ENCODE measurements at regions not wholly inside any gene's neighbourhood (a gene's known extent, or its start where the extent isn't known, plus 50 kb on each side); places are given as distances from the start of the nearest gene placed in this dataset.
"Not testable (repeated sequence)": the region's sequence is repeated elsewhere in the genome, so short reads cannot be mapped to it uniquely, and the experiment has no call there.

DNA sequence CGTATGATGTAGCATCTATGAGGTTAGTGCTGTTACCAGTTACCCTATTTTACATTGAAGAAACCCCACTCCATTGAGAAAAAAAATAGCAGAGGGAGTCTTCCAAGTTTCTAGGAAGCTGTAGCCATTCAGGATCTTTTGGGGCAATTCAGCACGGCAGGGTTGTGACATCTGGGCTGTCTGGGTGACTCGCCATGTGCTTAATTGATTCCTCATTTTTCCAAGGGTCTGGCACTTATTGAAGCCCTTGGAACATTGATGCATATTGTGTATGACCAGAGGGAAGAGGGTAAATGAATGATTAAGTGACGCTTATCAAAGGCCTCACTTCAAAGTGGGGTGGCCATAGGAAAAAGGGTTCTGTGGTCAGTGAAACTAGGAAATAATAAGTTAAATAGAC lies 248.7 kb downstream of the ARHGAP12 start:
- DNase-seq: no peak

DNA sequence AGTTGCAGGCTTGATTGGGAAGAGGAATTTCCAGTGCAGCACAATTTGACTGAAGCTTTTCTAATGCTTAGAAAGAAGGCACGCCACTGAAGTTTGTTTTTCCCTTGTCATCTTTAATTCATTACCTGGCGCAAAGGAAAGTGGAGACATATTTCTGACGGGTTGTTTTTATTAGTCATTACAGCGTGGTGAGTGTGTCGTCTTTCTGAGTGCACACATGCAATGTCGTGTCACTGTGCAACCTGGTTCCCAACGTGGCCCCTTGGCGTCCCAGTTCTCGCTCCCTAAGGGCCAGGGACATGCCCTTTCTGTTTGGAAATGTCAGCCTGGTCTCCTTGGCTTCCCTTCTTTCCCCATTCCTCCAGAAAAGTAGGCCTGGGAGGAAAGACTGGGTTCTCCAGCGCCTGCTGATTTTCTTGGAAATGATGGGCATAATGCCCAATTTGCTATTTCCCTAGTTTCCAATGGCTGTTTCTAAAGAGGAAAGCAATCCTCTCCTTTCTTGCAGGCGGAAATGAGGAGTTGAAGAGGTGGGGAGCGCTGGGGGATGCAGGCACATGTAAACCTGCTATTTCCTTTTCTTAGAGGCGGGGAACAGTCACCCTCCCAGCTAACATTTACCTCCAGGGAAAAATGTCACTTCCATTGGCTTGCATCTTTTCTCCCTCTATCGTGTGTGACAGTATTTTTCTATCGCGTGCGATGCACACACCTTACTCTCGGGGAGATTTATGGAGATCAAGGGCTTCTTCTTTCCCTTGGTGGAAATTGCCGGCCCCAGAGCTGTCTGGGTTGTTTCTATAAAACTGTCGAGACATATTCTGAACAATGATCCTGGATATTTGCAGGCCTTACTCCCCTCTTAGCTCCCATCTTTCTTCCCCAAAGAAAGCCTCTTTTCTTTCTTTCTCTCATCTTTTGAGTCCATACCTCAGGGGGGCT lies 249.8 kb downstream of the ARHGAP12 start:
- no peak for DNase-seq

DNA sequence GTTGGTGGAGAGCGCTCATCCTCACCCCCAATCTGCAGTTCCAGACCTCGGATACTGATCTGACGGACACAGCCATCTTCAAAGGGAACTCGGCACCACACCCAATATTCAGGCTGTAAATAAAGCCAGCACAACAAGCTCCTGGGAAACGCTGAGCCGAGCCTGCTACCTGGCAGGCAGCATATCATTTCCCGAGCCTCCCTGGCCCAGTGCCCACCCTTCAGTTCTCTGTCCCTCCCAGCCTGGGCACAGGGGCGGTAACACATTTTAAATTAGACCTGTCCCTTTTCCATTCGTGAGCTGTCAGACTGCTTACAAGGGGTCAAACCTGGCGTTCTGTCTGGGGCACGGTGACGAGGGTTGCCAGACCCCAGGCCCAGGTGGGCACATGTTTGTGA lies 250.5 kb downstream of the ARHGAP12 start:
- DNase-seq: no peak

DNA sequence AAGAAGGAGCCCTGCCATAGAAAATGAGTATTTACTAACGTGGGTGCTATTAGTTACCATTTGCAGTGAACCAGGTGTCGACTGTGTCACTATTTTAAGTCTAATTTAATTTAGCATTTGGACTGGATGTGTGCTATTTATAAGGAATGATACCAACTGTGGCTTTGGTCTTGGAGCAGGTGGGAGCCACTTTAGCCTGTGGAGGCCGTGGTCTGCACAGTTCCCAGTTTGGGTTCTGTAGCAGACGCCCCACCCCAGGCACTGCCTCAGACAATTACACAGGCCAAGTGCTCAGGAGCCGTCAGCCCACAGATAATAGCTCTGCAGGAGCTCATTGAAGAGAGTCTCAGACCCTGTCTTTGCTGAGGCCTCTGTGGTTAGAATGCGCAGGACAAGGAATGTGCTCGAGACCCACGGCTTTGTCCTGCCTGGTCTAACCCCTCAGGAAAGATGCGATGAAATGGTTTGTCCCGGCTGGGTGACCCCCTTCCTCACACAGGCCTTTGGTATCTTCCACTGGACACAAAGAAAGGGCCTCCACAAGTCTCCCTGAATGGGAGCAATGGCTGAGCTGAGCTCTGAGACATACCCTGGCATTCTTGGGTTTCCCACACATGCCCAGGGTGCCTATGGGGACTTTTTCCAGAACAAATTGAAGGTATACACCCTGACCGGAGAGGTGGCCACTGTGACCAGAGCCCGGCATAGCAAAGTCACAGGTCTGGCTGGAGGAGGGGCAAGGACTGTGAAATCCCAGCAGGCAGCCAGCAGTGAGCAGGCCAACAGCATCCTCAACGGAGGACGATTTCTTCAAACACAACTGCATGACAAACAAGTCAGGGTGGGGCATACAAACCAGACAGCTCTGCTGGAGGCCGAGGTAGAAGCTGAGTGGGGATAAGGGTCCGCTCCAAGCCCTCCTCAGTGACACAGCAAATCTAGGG lies 251.2 kb downstream of the ARHGAP12 start:
- DNase-seq: no peak

DNA sequence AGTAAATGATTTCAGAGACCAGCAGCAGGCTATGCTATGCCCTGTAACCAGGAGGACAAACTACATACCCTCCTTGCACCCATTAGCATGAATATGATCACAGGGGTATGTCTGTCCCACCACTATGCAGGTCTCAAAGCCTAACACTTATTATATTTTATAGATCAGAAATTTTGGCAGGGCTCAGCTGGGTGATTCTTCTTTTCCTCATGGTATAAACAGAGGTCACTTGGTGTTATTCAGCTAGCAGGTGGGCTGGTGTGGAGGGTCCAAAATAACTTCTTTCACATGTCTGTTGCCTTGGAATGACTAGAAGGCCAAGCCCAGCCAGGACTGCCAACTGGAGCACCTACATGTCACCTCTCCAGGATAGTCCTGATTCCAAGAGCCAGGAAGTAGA lies 252.9 kb downstream of the ARHGAP12 start:
- DNase-seq: no peak

DNA sequence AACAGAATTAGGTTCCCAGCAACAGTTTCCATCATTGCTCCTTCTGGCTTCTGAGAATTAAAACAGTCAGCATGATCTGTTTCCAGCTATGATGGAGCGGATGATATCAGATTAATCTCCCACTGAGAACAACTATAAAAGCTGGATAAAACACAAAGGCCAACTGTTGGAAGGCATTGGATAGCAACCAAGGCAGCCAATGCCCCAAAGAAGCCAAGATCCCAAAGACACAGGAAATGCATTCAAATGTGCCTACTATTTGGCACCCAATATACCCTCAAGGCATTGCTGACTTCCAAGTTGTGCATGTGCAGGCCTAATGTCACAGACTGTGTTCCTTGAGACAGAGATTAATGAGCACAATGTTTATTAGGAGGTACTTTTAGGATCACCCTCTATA lies 259.3 kb downstream of the ARHGAP12 start:
- DNase-seq: no peak

DNA sequence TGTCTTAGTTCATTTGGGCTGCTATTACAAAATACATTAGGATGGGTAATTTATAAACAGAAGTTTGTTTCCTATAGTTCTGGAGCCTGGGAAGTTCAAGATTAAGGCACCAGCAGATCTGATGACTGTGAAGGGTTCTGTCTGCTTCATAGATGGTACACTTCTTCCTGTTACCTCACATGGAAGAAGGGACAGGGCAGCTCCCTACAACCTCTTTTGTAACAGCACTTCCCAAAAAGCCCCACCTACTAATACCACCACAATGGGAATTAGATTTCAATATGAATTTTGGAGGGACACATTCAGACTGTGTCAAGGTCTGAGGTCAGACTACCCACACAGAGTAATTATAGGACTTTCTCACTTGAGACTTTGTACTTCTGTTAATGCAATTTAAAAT lies 260.3 kb downstream of the ARHGAP12 start:
- no peak for DNase-seq

DNA sequence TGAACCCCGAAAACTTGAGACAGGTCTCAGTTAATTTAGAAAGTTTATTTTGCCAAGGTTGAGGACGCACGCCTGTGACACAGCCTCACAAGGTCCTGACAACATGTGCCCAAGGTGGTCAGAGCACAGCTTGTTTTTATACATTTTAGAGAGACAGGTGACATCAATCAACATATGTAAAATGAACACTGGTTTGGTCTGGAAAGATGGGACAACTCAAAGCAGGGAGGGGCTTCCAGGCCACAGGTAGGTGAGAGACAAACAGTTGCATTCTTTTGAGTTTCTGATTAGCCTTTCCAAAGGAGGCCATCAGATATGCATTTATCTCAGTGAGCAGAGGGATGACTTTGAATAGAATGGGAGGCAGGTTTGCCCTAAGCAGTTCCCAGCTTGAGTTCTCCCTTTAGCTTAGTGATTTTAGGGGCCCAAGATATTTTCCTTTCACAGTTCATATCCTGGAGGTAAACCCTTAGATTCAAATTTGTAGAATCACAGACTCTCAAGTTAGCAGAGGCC lies 262.8 kb downstream of the ARHGAP12 start:
- DNase-seq: not testable (repeated sequence)

DNA sequence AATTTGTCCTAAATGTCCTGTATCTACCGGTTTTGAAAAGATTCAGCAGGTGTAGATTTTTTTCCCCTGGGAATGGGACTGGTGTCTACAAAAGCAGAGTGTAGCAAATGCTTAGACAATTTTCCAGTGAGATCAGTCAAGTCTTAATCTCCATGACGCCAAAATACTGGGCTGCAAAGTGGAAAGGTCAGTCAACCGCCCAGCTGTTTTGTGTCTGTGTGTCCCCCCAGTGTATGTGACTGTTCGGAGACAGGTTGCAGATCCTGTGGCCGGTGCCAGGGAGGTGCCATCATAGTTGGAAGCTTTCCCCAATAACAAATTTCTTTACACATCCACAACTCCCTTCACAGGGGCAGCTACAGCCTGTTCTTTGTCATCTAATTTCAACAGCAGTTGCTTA lies 263.8 kb downstream of the ARHGAP12 start:
- no peak for DNase-seq

DNA sequence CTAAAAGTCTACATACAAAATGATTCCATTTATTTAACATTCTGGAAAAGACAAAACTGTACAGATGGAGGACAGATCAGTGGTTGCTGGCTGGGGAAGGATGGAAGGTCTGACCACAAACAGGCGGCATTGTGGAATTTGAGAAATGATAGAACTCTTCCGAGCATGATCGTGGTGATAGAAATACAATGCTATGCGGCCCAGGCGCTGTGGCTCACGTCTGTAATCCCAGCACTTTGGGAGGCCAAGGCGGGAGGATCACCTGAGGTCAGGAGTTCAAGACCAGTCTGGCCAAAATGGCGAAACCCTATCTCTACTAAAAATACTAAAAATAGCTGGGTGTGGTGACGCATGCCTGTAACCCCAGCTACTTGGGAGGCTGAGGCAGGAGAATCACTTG lies 264.6 kb downstream of the ARHGAP12 start:
- not testable (repeated sequence) for DNase-seq

DNA sequence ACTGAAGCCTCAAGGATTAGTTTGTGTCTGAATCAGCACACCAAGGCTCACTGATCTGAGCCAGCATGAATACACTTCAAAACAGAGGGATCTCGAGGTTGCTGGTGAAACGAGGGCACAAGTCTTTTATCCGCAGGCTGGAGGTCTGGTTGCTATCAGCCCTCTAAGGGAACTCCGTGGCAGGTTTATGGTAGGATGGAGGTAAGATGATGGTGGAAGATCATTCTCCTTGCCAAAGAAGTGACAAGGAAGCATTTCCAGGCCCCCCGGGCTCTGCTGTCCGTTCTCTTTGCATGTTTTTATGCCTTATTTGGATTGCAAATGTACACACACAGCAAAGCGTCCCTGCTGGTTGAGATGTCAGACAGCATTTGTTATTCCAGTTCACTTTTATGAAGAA lies 268.3 kb downstream of the ARHGAP12 start:
- DNase-seq: no peak

DNA sequence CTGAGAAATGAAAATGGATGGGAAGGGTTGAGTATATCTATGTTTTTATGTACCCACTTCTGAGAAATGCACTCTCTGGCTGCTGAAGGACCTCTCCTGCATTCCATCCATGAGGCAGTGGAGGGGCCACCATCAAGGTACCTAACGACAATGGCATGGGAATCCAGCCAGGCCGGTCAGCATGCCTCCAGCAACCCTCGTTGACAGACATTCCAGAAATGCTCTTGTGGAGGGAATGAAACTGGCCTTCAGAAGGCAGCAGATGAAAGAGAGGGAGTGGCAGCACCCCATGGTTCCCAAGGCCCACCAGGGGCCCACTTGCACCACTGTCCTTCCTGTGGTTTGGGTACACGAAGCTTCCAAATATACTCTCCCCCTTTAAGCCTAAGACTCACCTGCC lies 269.0 kb downstream of the ARHGAP12 start:
- no peak for DNase-seq

DNA sequence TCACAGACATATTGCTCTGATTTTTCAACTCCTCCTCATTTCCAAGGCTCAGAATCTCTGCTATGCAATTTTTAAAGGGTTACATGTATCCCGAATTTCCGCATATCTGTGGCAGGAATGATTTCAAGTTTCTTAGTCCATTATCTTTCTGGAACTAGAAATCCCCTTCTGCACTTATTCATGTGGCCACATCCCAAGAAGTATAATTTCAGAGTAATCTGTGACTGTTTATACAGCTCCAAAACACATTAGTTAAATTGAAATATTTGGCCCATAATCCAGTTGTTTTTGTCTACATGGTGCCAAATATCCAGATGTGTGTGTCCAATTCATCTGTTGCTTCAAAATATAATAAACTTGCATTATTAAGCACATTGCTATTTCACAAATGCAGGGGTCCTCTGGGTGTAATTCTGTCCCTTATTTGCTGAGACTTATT lies 271.2 kb downstream of the ARHGAP12 start:
- DNase-seq: no peak

DNA sequence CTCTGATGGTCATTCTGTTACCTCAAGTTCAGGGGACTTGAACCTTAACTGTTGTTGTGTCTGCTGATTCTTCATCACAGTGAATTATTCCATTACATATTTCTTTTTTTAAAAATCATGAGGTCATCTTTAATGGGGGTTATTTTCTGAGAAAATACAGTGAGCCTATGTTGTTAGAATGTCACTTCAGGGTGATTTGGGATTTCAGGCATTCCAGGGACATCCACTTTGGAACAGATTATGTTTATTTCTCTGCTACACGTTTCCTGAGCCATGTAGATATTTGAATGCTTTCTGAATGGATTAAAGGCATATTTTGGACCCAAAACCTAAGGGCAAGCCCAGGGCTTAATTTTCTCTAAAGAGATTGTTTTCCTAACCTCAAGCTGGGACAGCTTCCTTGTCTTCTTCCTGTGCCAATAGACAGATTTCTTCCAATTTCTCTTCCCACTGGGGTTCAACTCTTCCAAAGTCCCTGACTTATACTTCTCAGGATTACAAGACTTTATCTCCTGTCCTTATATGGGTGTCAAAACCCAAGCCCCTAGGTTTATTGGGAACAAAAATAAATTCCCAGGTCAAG lies 271.7 kb downstream of the ARHGAP12 start:
- DNase-seq: no peak

DNA sequence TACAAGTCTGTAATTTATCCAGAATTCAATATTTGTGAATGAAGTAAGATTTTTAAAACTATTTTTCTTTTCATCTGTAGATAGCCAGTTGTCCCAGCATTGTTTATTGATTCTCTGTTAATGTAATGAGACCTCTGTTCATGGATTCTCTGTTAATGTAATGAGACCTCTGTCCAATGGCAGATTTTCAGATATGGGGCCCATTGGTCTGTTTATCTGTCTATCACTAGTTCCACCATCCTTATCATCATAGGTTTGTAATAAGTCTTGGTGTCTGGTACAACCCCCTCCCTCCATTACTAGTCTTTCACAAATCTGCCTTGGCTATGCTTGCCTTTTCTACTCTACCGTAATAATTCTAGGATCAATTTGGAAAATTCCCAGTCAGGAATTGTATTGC lies 276.6 kb downstream of the ARHGAP12 start:
- no peak for DNase-seq

DNA sequence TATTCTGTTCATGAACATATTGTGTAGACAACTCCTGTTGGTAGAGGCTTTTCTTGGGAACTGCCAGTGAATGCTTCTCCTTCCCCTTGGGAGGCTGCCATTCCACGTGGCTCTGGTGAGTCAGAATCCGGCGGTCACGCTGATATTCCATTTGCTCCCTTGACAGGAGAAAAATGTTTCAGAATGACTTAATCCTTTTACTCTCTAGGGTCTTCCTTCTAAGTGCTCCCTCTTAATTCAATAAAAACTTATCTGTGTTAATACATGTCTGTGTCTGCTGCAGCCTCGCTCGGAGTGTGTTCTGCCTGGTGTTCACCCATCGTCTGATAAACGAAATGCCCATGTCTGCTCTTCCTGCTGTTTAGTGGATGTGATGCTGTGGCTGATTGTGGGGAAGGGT lies 278.6 kb downstream of the ARHGAP12 start:
- DNase-seq: no peak

DNA sequence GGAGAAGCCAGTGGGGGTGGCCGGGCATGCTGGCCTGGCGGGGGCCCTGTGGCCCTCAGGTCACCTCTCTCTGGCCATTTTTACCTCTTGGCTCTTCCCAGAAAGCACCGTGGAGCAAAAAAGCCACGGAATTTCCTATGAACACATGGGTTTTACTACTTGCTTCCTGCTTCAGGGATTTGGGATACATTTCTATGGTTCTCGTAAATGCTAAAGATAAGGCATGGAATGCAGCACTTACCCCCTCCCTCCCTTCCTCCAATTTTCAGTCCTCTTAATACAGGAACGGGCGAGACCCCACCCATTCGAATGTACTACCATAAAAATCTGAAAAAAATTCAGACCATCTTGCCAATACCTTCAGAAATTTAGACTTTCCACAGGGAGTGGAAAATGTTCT lies 279.7 kb downstream of the ARHGAP12 start:
- no peak for DNase-seq

DNA sequence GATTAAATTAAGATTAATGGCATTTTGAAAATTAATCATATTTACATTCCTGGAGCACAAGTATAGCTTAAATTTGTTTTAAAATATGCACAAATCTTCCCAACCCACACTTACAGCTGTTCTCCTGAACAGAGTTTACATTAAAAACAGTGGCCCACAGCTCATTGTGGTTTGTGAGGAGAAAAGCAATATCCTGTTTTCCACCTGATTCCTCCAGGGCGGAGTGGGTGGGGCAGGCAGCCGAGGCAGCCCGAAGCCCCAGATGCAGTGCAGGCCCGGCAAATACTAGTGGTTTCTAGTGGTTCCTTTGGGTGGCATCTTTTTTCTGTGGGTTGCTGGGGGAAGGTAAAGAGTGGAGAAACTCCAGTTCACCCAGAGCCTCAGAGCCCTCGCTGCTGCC lies 280.8 kb downstream of the ARHGAP12 start:
- DNase-seq: no peak

DNA sequence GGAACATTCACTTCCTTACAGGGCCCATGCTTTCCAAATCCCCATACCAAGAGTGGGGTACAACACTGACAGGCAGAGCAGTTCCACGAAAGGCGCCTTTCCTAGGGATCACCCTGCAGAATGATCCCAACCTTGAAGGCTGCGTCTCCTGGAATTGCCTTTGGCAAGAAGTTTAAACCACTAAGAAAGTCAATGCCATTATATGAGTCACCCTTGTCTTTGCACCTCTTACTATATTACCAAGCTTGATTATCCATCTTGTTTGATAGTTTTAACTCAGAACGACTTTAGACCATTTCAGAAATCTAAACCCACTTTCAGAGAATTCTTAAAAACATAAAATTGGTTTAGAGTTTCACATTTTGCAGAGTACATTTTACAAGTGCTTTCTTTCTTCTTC lies 282.1 kb downstream of the ARHGAP12 start:
- DNase-seq: no peak

DNA sequence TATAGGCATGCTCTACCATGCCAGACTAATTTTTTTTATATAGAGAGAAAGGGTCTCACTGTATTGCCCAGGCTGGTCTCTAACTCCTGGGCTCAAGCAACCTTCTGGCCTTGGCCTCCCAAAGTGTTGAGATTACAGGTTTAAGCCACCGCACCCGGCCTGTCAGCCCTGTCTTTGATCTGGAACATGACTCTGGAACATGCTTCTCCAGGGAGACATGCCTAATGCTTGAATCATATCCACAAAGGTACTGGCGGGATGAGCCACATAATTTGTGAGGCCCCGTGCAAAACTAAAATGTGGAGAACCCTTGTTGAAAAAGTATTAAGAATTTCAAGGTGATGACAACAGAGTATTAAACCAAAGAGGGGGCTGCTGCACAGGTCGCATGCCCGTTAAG lies 282.8 kb downstream of the ARHGAP12 start:
- no peak for DNase-seq

DNA sequence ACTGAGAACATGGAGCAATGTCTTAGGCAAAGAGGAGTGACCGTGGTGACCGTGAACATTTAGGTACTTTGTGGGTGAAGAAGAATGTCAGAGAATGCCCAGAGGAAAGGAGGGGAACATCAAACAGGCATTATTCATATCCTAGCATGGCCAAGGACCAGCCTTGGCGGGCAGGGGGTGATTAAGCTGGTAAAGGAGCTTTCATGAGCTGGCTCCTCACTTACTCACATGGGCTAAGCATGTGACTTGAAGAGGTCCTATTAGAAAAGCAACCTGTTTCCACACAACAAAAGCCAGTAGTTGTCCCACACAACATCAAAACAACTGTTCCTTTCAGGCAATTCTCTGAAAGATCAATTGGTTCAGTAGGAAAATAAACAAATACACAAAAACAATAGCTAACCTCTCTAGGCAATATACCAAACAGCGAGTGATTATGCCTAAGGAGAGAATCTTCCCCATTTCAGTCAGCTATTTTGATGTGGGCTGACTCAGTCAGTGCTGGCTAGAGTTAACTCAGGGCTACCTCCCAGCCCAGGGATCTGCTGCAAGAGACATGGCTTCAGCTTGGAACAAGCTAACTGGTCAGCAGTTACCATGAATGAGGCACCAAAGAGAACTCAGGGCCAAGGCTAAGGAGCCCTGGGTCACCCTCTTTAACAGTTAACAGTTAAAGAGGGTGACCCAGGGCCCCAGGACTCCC lies 283.5 kb downstream of the ARHGAP12 start:
- no peak for DNase-seq

DNA sequence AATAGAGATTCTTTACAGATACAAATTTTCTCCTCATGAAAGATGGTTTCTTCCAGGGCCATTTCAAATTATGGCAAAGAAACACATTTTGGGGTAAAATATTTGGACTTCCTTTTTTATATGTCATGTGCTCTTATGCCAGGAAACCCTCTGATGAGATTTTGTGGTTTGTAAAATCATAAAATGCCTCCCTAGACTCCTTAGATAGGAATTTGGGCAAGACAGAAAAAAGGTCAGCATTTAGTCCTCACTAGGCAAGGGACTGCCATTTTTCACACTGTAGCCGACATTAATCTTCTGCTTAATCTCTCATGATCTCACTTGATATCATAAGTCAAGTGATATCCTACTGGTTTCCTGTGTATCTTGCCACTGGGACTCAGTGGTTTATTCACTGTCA lies 286.4 kb downstream of the ARHGAP12 start:
- no peak for DNase-seq
